ENCODE measurements at regions not wholly inside any gene's neighbourhood (a gene's known extent, or its start where the extent isn't known, plus 50 kb on each side); places are given as distances from the start of the nearest gene placed in this dataset.
"Not testable (repeated sequence)": the region's sequence is repeated elsewhere in the genome, so short reads cannot be mapped to it uniquely, and the experiment has no call there.

- not testable (repeated sequence) for DNase-seq (ENCODE audit: low read depth in 3 of 3)
Observed at GRCh38 chr15:54749461-54749860, 447.3 kb downstream of the RSL24D1 start.

DNA sequence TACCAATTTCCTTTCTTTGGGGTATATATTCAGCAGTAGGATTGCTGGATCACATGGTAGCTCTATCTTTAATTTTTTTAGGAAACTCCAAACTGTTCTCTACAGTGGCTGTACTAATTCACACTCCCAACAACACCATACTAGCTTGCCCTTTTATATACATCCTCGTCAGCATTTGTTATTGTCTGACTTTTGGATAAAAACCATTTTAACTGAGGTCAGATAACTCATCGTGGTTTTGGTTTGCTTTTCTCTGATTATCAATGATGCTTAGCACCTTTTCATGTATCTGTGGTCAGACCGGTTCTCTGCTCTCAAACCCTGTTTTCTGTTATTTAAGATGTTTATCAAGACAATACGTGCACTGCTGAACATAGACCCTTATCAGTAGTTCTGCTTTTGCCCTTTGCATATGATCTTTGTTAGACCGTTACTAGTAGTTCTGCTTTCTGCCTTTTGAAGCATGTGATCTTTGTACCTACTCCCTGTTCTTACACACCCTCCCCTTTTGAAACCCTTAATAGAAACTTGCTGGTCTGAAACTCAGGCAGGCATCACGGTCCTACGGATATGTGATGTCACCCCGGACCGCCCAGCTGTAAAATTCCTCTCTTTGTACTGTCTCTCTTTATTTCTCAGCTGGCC lies 474.3 kb downstream of the RSL24D1 start:
- no peak for DNase-seq (ENCODE audit: low read depth in 3 of 3)

GRCh38 chr15:54719325-54719724 lies 477.4 kb downstream of the RSL24D1 start:
- no peak for DNase-seq (ENCODE audit: low read depth in 3 of 3)

- no peak for DNase-seq (ENCODE audit: low read depth in 3 of 3)
Observed at GRCh38 chr15:54707805-54708752, 488.7 kb downstream of the RSL24D1 start.

- no peak for DNase-seq (ENCODE audit: low read depth in 3 of 3)
Observed at GRCh38 chr15:54687628-54688027, 509.1 kb downstream of the RSL24D1 start.

Data from stimulated activated CD4-positive, alpha-beta T cell treated with anti-CD3 and anti-CD28 coated beads, TNF-alpha, amount 100 ng/mL, for 48 hours (primary cell).